HCT116 (cell line): ENCODE measurements at regions not wholly inside any gene's neighbourhood (a gene's known extent, or its start where the extent isn't known, plus 50 kb on each side); places are given as distances from the start of the nearest gene placed in this dataset.
"Not testable (repeated sequence)": the region's sequence is repeated elsewhere in the genome, so short reads cannot be mapped to it uniquely, and the experiment has no call there.

Experiments used
- ATAC-seq: fragments of 200-7000 bp; cut with Tn5 transposase; 2 replicates; pipeline ENCODE4 v1.9.1; 2020; ENCODE audit warnings: mild to moderate bottlenecking, moderate library complexity
- BruUV-seq: library from RNA; stranded (reverse); fragments of 400-500 nt; replicated peaks from 2 replicates; lab custom pipeline; 2021; lab: Mats Ljungman, UMichigan
- CTCF ChIA-PET: fragments of 300-600 bp; sonication (Branson Sonifier 250); formaldehyde crosslinking; loops from one replicate; lab custom pipeline; 2021; ENCODE audit warnings: antibody characterized with exemption; lab: Charles Lee
- POLR2A ChIA-PET: fragments of 300-600, 350-600 bp; sonication (Branson Sonifier 250); formaldehyde crosslinking; loops from one replicate; lab custom pipeline; 2021; ENCODE audit warnings: antibody characterized with exemption; lab: Charles Lee
- RAD21 ChIA-PET, 2 experiments: fragments of 300-600 bp; sonication (Branson Sonifier 250); formaldehyde crosslinking; loops; one replicate each; lab custom pipeline; 2023; ENCODE audit warnings: low total read pairs in 2 of 2; ENCODE audit not compliant: uncharacterized antibody in 2 of 2, unreplicated experiment in 2 of 2, low non-redundant PET in 1 of 2; lab: Charles Lee
- DNase-seq: peaks from one replicate; pipeline ENCODE4 v3.0.0-alpha.2; 2010; ENCODE audit warnings: low read depth, low spot score
- H2AFZ ChIP-seq: fragments of 200-600 bp; shearing (Covaris generic), sonication (generic); 2 replicates; pipeline ENCODE4 v1.6.1; 2017; ENCODE audit warnings: low read depth, mixed run types, mixed read lengths, antibody characterized with exemption, low read length; ENCODE audit not compliant: poor library complexity, severe bottlenecking
- H3K27ac ChIP-seq: 2 replicates; pipeline ENCODE4 v1.5.1; 2012; ENCODE audit warnings: low read depth, low read length
- H3K27me3 ChIP-seq: fragments of 200-600 bp; sonication (generic); 2 replicates; pipeline ENCODE4 v1.6.1; 2016; ENCODE audit warnings: mixed run types, low read length, mixed read lengths; ENCODE audit not compliant: insufficient read depth
- H3K36me3 ChIP-seq, 2 experiments: fragments of 200-500 bp in 1 of 2; fragments of 200-600 bp in 1 of 2; sonication (Bioruptor generic) in 1 of 2; sonication (generic) in 1 of 2; 2 replicates each; pipeline versions ENCODE4 v1.5.1 to v1.6.1; 2014 to 2016; ENCODE audit warnings: low read length in 2 of 2, inconsistent platforms in 1 of 2, mixed read lengths in 1 of 2, mixed run types in 1 of 2; ENCODE audit not compliant: insufficient read depth in 2 of 2, control insufficient read depth in 1 of 2
- H3K4me1 ChIP-seq, 2 experiments: fragments of 200-600 bp in 1 of 2; sonication (generic) in 1 of 2; 2 replicates each; pipeline versions ENCODE4 v1.5.1 to v1.6.1; 2012 to 2017; ENCODE audit warnings: low read length in 2 of 2, inconsistent platforms in 1 of 2, mild to moderate bottlenecking in 1 of 2, mixed read lengths in 1 of 2, mixed run types in 1 of 2, moderate library complexity in 1 of 2; ENCODE audit not compliant: insufficient read depth in 2 of 2, control insufficient read depth in 1 of 2
- H3K4me2 ChIP-seq: fragments of 200-600 bp; sonication (generic); 2 replicates; pipeline ENCODE4 v1.6.1; 2017; ENCODE audit warnings: mixed run types, low read length, mixed read lengths
- H3K4me3 ChIP-seq, 2 experiments: fragments of 200-600 bp in 1 of 2; sonication (generic) in 1 of 2; replicated peaks in 1 of 2; 2 replicates each; pipeline ENCODE4 v1.5.1; 2011 to 2016; ENCODE audit warnings: low read length in 2 of 2, control low read depth in 1 of 2, low read depth in 1 of 2, mild to moderate bottlenecking in 1 of 2, mixed read lengths in 1 of 2, mixed run types in 1 of 2
- H3K79me2 ChIP-seq: fragments of 200-600 bp; sonication (generic); 2 replicates; pipeline ENCODE4 v1.6.1; 2017; ENCODE audit warnings: mild to moderate bottlenecking, mixed run types, low read length, moderate library complexity, mixed read lengths; ENCODE audit not compliant: insufficient read depth
- H3K9ac ChIP-seq: fragments of 200-600 bp; sonication (generic); 2 replicates; pipeline ENCODE4 v1.6.1; 2016; ENCODE audit warnings: low read length, mixed read lengths
- H3K9me2 ChIP-seq: fragments of 200-600 bp; sonication (generic), shearing (Covaris generic); 2 replicates; pipeline ENCODE4 v1.6.1; 2017; ENCODE audit warnings: mixed run types, mild to moderate bottlenecking, moderate library complexity; ENCODE audit not compliant: insufficient read depth
- H3K9me3 ChIP-seq, 2 experiments: fragments of 200-500 bp in 1 of 2; fragments of 200-600 bp in 1 of 2; sonication (Bioruptor generic) in 1 of 2; sonication (generic) in 1 of 2; 2 replicates each; pipeline ENCODE4 v1.6.1; 2014 to 2017; ENCODE audit warnings: low read length in 2 of 2, mixed read lengths in 2 of 2, inconsistent platforms in 1 of 2, low read depth in 1 of 2, mild to moderate bottlenecking in 1 of 2, mixed run types in 1 of 2, moderate library complexity in 1 of 2; ENCODE audit not compliant: control insufficient read depth in 1 of 2, insufficient read depth in 1 of 2
- H4K20me1 ChIP-seq: fragments of 200-600 bp; sonication (generic), shearing (Covaris generic); 2 replicates; pipeline ENCODE4 v1.6.1; 2017; ENCODE audit warnings: mixed run types, mild to moderate bottlenecking, moderate library complexity; ENCODE audit not compliant: insufficient read depth
- CBX3 ChIP-seq: IDR thresholded peaks from 2 replicates; pipeline ENCODE4 v1.6.1; 2012; ENCODE audit warnings: low read depth
- EGR1 ChIP-seq: IDR thresholded peaks from 2 replicates; pipeline ENCODE4 v1.6.1; 2012; ENCODE audit warnings: low read depth
- EZH2 ChIP-seq: fragments of 200-600 bp; sonication (generic); IDR thresholded peaks from 2 replicates; pipeline ENCODE4 v1.6.1; 2017; ENCODE audit warnings: antibody characterized with exemption, mixed run types
- EZH2phosphoT487 ChIP-seq: fragments of 200-600 bp; IDR thresholded peaks from 2 replicates; pipeline ENCODE4 v1.6.1; 2018; ENCODE audit warnings: antibody characterized with exemption, borderline replicate concordance
- JUND ChIP-seq: IDR thresholded peaks from 2 replicates; pipeline ENCODE4 v1.6.1; 2012
- MAX ChIP-seq: IDR thresholded peaks from 2 replicates; pipeline ENCODE4 v1.6.1; 2012
- POLR2AphosphoS5 ChIP-seq: IDR thresholded peaks from 2 replicates; pipeline ENCODE4 v1.6.1; 2011; ENCODE audit warnings: mild to moderate bottlenecking, low read depth, low read length, moderate library complexity
- SP1 ChIP-seq: IDR thresholded peaks from 2 replicates; pipeline ENCODE4 v1.6.1; 2012; ENCODE audit warnings: low read depth
- SRF ChIP-seq: IDR thresholded peaks from 2 replicates; pipeline ENCODE4 v1.6.1; 2012; ENCODE audit warnings: low read depth
- YY1 ChIP-seq: IDR thresholded peaks from 2 replicates; pipeline ENCODE4 v1.6.1; 2011; ENCODE audit warnings: low read length, low read depth, moderate library complexity, mild to moderate bottlenecking; ENCODE audit not compliant: insufficient replicate concordance; ENCODE audit errors: extremely low read depth
- ZBTB33 ChIP-seq: IDR thresholded peaks from 2 replicates; pipeline ENCODE4 v1.6.1; 2011; ENCODE audit warnings: mild to moderate bottlenecking, low read length, moderate library complexity; ENCODE audit not compliant: insufficient replicate concordance; ENCODE audit errors: extremely low read depth
- intact Hi-C: fragments of 100-400 bp; cut with micrococcal nuclease; formaldehyde crosslinking; loops from 2 replicates; pipeline ENCODE4 v1.10.0; 2022

GRCh38 chr6:71097264-71097663 is 140.4 kb upstream of the B3GAT2 start:
- H3K4me3 ChIP-seq, H3K9me3 ChIP-seq, H4K20me1 ChIP-seq, H3K27me3 ChIP-seq, H3K36me3 ChIP-seq, H3K9me2 ChIP-seq, DNase-seq, CTCF ChIA-PET, BruUV-seq, H3K4me1 ChIP-seq, ATAC-seq, H3K79me2 ChIP-seq, H2AFZ ChIP-seq, H3K9ac ChIP-seq, RAD21 ChIA-PET, H3K27ac ChIP-seq, intact Hi-C loops, POLR2A ChIA-PET, H3K4me2 ChIP-seq: not testable (repeated sequence)

- no peaks in the 10 kb centered on the region for H3K4me1 ChIP-seq
- ChIA-PET CTCF (no interaction called here), RAD21 (no interaction called here), POLR2A (no interaction called here)
- DNase-seq (no peak), ATAC-seq (no peak)
- H3K9ac ChIP-seq, result no peak overlapping the region
- H3K79me2 ChIP-seq, result no peaks in the 10 kb centered on the region
- BruUV-seq, result no TSS peak
- no peaks in the 10 kb centered on the region for H3K9me3 ChIP-seq
- no peaks in the 10 kb centered on the region for H3K9me2 ChIP-seq
- H3K27me3 ChIP-seq, result peaks cover 3% of the 10 kb centered on the region; the same call in 1 of the 2 replicates
- no peaks in the 10 kb centered on the region for H3K36me3 ChIP-seq
- no peaks in the 10 kb centered on the region for H4K20me1 ChIP-seq
- no peak overlapping the region for H3K4me2 ChIP-seq
- TF ChIP-seq EZH2phosphoT487 (no peak), EZH2 (no peak), ZBTB33 (no peak), YY1 (no peak), EGR1 (no peak), MAX (no peak), JUND (no peak), SP1 (no peak), POLR2AphosphoS5 (no peak), SRF (no peak), CBX3 (no peak)
- TF ChIP-seq, all 23 proteins: peak for 0
- no peak overlapping the region for H3K4me3 ChIP-seq
- no peak overlapping the region for H2AFZ ChIP-seq
- no peak overlapping the region for H3K27ac ChIP-seq
- intact Hi-C loops, result no loop called here
These were observed 142.8 kb upstream of the B3GAT2 start for GRCh38 chr6:71099649-71100048.
